ENCODE measurements at regions not wholly inside any gene's neighbourhood (a gene's known extent, or its start where the extent isn't known, plus 50 kb on each side); places are given as distances from the start of the nearest gene placed in this dataset.
A peak's percentile ranks its signal among the peaks of the same experiment; 100 is the strongest.

DNA sequence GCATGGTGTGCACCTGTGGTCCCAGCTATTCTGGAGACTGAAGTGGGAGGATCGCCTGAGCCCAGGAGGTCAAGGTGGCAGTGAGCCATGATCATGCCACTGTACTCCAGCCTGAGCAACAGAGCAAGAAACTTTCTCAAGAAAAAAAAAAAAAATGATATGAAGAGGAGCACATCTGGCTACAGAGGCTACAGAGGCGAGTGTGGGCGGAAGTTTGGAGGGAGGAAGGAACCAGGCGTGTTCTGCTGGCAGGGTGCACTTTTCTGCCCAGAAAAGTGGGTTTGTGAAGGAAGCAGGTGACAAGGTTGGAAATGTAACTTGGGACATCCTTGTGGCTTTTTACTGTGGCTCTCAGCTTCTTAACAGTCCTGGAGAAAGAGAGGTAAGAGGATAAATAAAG is 96.7 kb downstream of the SNX5 start:
- H3K79me1 ChIP-seq (ENCODE audit: low read length): no peaks in the 10 kb centered on the region
- H3K9me3 ChIP-seq (ENCODE audit: insufficient read depth, low read depth, low read length): no peaks in the 10 kb centered on the region
- no peak overlapping the region for H3K9ac ChIP-seq (ENCODE audit: low read length)
- no peak overlapping the region for H2BK120ac ChIP-seq (ENCODE audit: insufficient read depth, low read length, poor library complexity)
- no peak overlapping the region for H3K18ac ChIP-seq (ENCODE audit: low read length)
- no peak overlapping the region for H3K4me2 ChIP-seq (ENCODE audit: low read length)
- no peak overlapping the region for H3K14ac ChIP-seq (ENCODE audit: low read length)
- no peak overlapping the region for H3K4me3 ChIP-seq (ENCODE audit: low read depth, low read length)
- no peak for DNase-seq
- no peak overlapping the region for H4K8ac ChIP-seq (ENCODE audit: low read depth, low read length)
- no CpG with 5 or more reads among the region's 4 CpGs for WGBS (ENCODE audit: extremely low coverage, insufficient coverage, insufficient read length)
- H3K79me2 ChIP-seq (ENCODE audit: control insufficient read depth, insufficient read depth, low read length, poor library complexity): no peaks in the 10 kb centered on the region
- H3K36me3 ChIP-seq (ENCODE audit: control insufficient read depth in 1 of 2, insufficient read depth in 2 of 2, low read length in 2 of 2): no peaks in the 10 kb centered on the region
- peaks cover 0 to 4% of the 10 kb centered on the region in 2 experiments for H3K4me1 ChIP-seq (ENCODE audit: control insufficient read depth in 1 of 2, insufficient read depth in 2 of 2, low read length in 2 of 2)
- H2AFZ ChIP-seq (ENCODE audit: insufficient read depth, low read length, poor library complexity): no peak overlapping the region
- H4K12ac ChIP-seq (ENCODE audit: low read depth, low read length): no peak overlapping the region
- H3K27ac ChIP-seq (ENCODE audit: low read depth, low read length): no peak overlapping the region
- no peaks in the 10 kb centered on the region for H3K27me3 ChIP-seq (ENCODE audit: insufficient read depth, low read length)
- no peak overlapping the region for H4K91ac ChIP-seq (ENCODE audit: low read depth, low read length)
- H2BK5ac ChIP-seq (ENCODE audit: low read depth, low read length, poor library complexity): no peak overlapping the region
- H3K4ac ChIP-seq (ENCODE audit: low read depth, low read length): no peak overlapping the region
- no peak overlapping the region for H3K23ac ChIP-seq (ENCODE audit: low read length)
- no peak overlapping the region for H2AK5ac ChIP-seq (ENCODE audit: low read length)
- H2BK12ac ChIP-seq (ENCODE audit: low read length): no peak overlapping the region

DNA sequence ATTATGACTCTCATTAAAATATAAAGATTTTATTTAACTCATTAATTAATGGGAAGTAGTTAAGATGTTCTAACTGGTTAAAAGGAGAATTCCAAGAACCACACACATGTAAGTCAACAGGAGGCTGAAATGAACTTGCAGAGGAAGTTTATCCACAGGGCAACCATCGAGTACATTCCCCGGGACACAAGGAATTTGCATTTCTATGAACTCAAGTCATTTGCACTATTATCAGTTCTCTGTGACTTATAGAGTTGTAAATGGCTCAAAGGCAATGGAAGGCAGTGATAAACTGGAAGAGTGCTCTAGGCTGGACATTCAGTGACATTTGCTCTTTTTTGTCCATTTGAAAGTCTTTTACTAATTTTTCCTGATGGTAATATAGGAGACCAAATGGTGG is 97.4 kb downstream of the SNX5 start:
- H3K4me2 ChIP-seq (ENCODE audit: low read length): no peak overlapping the region
- H3K27ac ChIP-seq (ENCODE audit: low read depth, low read length): no peak overlapping the region
- peak in 1 of 2 donors; percentile 32 for DNase-seq
- WGBS (ENCODE audit: extremely low coverage, insufficient coverage, insufficient read length): no CpG with 5 or more reads among the region's 2 CpGs
- H2BK12ac ChIP-seq (ENCODE audit: low read length): no peak overlapping the region
- no peak overlapping the region for H3K23ac ChIP-seq (ENCODE audit: low read length)
- H3K4ac ChIP-seq (ENCODE audit: low read depth, low read length): no peak overlapping the region
- no peak overlapping the region for H2BK120ac ChIP-seq (ENCODE audit: insufficient read depth, low read length, poor library complexity)
- H3K4me1 ChIP-seq (ENCODE audit: control insufficient read depth in 1 of 2, insufficient read depth in 2 of 2, low read length in 2 of 2): peaks cover 0 to 4% of the 10 kb centered on the region in 2 experiments
- no peak overlapping the region for H3K18ac ChIP-seq (ENCODE audit: low read length)
- H3K36me3 ChIP-seq (ENCODE audit: control insufficient read depth in 1 of 2, insufficient read depth in 2 of 2, low read length in 2 of 2): no peaks in the 10 kb centered on the region
- no peak overlapping the region for H4K8ac ChIP-seq (ENCODE audit: low read depth, low read length)
- no peak overlapping the region for H3K4me3 ChIP-seq (ENCODE audit: low read depth, low read length)
- H4K12ac ChIP-seq (ENCODE audit: low read depth, low read length): no peak overlapping the region
- H3K79me1 ChIP-seq (ENCODE audit: low read length): no peaks in the 10 kb centered on the region
- H4K91ac ChIP-seq (ENCODE audit: low read depth, low read length): no peak overlapping the region
- H3K79me2 ChIP-seq (ENCODE audit: control insufficient read depth, insufficient read depth, low read length, poor library complexity): no peaks in the 10 kb centered on the region
- H3K9me3 ChIP-seq (ENCODE audit: insufficient read depth, low read depth, low read length): no peaks in the 10 kb centered on the region
- no peaks in the 10 kb centered on the region for H3K27me3 ChIP-seq (ENCODE audit: insufficient read depth, low read length)
- no peak overlapping the region for H3K9ac ChIP-seq (ENCODE audit: low read length)
- H2AFZ ChIP-seq (ENCODE audit: insufficient read depth, low read length, poor library complexity): no peak overlapping the region
- no peak overlapping the region for H2AK5ac ChIP-seq (ENCODE audit: low read length)
- no peak overlapping the region for H3K14ac ChIP-seq (ENCODE audit: low read length)
- H2BK5ac ChIP-seq (ENCODE audit: low read depth, low read length, poor library complexity): no peak overlapping the region

DNA sequence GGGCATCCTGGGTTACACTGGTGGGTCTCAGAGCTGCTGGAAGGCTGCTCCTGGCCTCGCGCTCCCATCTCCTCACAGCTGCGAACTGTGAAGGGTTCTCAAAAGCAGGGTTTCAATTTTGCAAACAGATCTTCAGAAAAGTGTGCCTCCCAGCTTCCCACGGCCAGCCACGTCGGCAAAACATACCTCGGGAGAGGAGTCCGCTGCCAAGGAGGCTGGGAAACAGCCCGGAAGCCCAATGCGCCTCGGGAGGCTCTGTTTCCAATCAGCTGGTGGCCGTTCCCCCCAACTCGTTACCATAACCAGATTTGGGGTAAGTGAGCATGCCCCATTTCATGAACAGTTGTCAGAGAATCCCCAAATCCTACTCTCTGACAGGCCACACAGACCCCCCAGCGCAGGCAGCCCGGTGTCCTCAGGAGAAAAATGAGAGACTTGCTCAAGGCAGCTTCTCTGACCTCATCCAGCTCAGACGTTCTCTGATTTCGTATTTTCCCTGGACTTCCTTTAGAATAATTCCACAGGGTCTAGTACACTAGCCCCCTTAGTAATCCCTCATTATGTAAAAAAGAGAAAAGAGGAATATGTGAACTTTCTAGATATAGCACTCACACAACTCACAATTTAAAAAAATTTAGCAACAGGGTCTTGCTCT is 98.4 kb downstream of the SNX5 start:
- Histone ChIP-seq H3K23ac (ENCODE audit: low read length) (no peak overlapping the region), H3K4me1 (ENCODE audit: control insufficient read depth in 1 of 2, insufficient read depth in 2 of 2, low read length in 2 of 2) (no peaks in the 10 kb centered on the region), H3K9me3 (ENCODE audit: insufficient read depth, low read depth, low read length) (no peaks in the 10 kb centered on the region), H3K18ac (ENCODE audit: low read length) (no peak overlapping the region), H2BK12ac (ENCODE audit: low read length) (no peak overlapping the region), H4K91ac (ENCODE audit: low read depth, low read length) (no peak overlapping the region), H3K79me1 (ENCODE audit: low read length) (no peaks in the 10 kb centered on the region), H3K4me3 (ENCODE audit: low read depth, low read length) (no peak overlapping the region), H2AFZ (ENCODE audit: insufficient read depth, low read length, poor library complexity) (no peak overlapping the region), H2AK5ac (ENCODE audit: low read length) (no peak overlapping the region), H3K36me3 (ENCODE audit: control insufficient read depth in 1 of 2, insufficient read depth in 2 of 2, low read length in 2 of 2) (no peaks in the 10 kb centered on the region), H2BK5ac (ENCODE audit: low read depth, low read length, poor library complexity) (no peak overlapping the region), H4K12ac (ENCODE audit: low read depth, low read length) (no peak overlapping the region), H3K14ac (ENCODE audit: low read length) (no peak overlapping the region), H2BK120ac (ENCODE audit: insufficient read depth, low read length, poor library complexity) (no peak overlapping the region), H3K27me3 (ENCODE audit: insufficient read depth, low read length) (no peaks in the 10 kb centered on the region), H4K8ac (ENCODE audit: low read depth, low read length) (no peak overlapping the region), H3K79me2 (ENCODE audit: control insufficient read depth, insufficient read depth, low read length, poor library complexity) (no peaks in the 10 kb centered on the region), H3K27ac (ENCODE audit: low read depth, low read length) (no peak overlapping the region), H3K9ac (ENCODE audit: low read length) (no peak overlapping the region), H3K4ac (ENCODE audit: low read depth, low read length) (no peak overlapping the region), H3K4me2 (ENCODE audit: low read length) (no peak overlapping the region)
- WGBS (ENCODE audit: extremely low coverage, insufficient coverage, insufficient read length): no CpG with 5 or more reads among the region's 17 CpGs
- peak in 1 of 2 donors; percentile 32 for DNase-seq

DNA sequence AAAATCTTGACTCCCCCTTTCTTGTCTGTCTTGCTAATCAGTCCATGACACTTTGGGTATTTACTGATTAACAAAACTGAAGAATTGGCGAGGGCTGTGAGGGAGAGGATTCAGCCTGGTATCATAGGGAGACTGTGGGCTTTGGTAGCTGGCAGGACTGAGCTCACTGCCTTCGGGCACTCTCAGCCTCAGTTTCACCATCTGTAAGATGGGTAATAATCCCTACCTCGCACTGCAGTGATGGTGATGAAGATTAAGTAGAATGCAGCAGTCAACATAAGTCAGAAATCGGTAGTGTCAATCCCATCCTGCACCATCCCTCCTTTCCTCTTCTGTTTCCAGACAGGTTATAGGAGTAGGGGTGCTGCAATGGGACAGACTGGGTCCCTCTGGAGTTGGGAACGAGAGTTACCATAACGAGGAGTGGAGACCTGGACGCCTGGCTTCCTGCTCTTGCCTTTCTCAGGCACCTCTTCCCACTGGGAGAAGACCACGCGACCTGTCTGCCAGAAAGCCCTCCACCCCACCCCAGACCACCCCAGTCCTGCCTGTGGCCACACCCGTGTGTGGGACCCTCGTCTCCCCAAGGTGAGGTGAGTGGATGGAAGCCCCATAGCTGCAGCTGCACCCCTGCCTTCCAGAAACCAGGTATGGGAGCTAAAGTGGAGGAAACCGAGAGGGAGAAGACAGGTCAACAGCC is 99.1 kb downstream of the SNX5 start:
- Histone ChIP-seq H3K18ac (ENCODE audit: low read length) (no peak overlapping the region), H3K4ac (ENCODE audit: low read depth, low read length) (no peak overlapping the region), H3K14ac (ENCODE audit: low read length) (no peak overlapping the region), H2AFZ (ENCODE audit: insufficient read depth, low read length, poor library complexity) (no peak overlapping the region), H2BK12ac (ENCODE audit: low read length) (no peak overlapping the region), H3K23ac (ENCODE audit: low read length) (no peak overlapping the region), H3K9me3 (ENCODE audit: insufficient read depth, low read depth, low read length) (no peaks in the 10 kb centered on the region), H2AK5ac (ENCODE audit: low read length) (no peak overlapping the region), H3K4me3 (ENCODE audit: low read depth, low read length) (no peak overlapping the region), H4K8ac (ENCODE audit: low read depth, low read length) (no peak overlapping the region), H3K9ac (ENCODE audit: low read length) (no peak overlapping the region), H3K27ac (ENCODE audit: low read depth, low read length) (no peak overlapping the region), H4K91ac (ENCODE audit: low read depth, low read length) (no peak overlapping the region), H3K4me1 (ENCODE audit: control insufficient read depth in 1 of 2, insufficient read depth in 2 of 2, low read length in 2 of 2) (no peaks in the 10 kb centered on the region), H2BK120ac (ENCODE audit: insufficient read depth, low read length, poor library complexity) (no peak overlapping the region), H2BK5ac (ENCODE audit: low read depth, low read length, poor library complexity) (no peak overlapping the region), H3K79me2 (ENCODE audit: control insufficient read depth, insufficient read depth, low read length, poor library complexity) (no peaks in the 10 kb centered on the region), H3K27me3 (ENCODE audit: insufficient read depth, low read length) (no peaks in the 10 kb centered on the region), H3K4me2 (ENCODE audit: low read length) (no peak overlapping the region), H4K12ac (ENCODE audit: low read depth, low read length) (no peak overlapping the region), H3K79me1 (ENCODE audit: low read length) (no peaks in the 10 kb centered on the region), H3K36me3 (ENCODE audit: control insufficient read depth in 1 of 2, insufficient read depth in 2 of 2, low read length in 2 of 2) (no peaks in the 10 kb centered on the region)
- no peak for DNase-seq
- no CpG with 5 or more reads among the region's 12 CpGs for WGBS (ENCODE audit: extremely low coverage, insufficient coverage, insufficient read length)

All from trophoblast cell (in vitro differentiated cells and primary cell).